CD4-positive, alpha-beta T cell treated with Interleukin-6 for 4 hours (primary cell): ENCODE measurements at regions not wholly inside any gene's neighbourhood (a gene's known extent, or its start where the extent isn't known, plus 50 kb on each side); places are given as distances from the start of the nearest gene placed in this dataset.
"Not testable (repeated sequence)": the region's sequence is repeated elsewhere in the genome, so short reads cannot be mapped to it uniquely, and the experiment has no call there.

ENCODE experiments used
- DNase-seq: peaks from one replicate; pipeline ENCODE4 v3.0.0-alpha.2; 2020; ENCODE audit warnings: mixed read lengths

GRCh38 chr21:28699596-28700259 is 292.9 kb downstream of the LTN1 start:
- no peak for DNase-seq

DNA sequence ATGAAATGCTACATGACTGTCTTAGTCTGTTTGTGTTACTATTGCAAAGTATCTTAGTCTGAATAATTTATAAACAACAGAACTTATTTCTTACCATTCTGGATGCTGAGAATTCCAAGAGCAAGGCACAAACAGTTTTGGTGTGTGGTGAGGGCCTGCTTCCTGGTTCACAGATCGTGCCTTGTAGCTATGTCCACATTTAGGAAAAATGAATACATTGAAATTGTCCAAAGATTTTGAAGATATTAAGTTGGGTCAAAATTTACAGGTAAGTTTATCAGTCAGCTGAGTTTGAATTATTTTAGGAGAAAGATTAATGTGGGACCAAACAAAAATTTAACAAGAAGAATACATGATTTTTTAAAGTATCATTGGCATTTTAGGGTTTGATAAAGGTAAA is 293.5 kb downstream of the LTN1 start:
- DNase-seq = no peak

GRCh38 chr21:28696844-28697410 is 295.8 kb downstream of the LTN1 start:
- DNase-seq = no peak

DNA sequence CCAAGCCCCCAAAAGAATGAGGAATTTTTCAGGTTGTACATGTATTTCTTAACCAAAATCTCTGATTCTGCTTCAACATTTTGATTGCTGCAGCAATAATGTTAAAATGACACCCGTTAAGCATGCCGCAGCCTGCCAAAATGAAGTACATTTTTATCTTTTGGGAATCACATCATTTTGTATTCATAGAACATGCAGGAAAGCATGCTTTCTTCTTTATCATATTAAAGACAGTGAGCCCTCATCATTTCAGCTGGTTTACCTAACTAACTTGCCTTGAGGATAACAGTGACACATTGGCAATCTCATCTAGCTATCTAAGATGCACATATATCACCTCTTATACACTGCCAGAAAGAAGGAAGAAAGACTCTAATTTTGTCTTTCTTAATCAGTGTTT is 299.2 kb downstream of the LTN1 start:
- no peak for DNase-seq

GRCh38 chr21:28690196-28690595 is 302.5 kb downstream of the LTN1 start:
- DNase-seq = no peak

GRCh38 chr21:28688381-28688780 is 304.3 kb downstream of the LTN1 start:
- DNase-seq = no peak

DNA sequence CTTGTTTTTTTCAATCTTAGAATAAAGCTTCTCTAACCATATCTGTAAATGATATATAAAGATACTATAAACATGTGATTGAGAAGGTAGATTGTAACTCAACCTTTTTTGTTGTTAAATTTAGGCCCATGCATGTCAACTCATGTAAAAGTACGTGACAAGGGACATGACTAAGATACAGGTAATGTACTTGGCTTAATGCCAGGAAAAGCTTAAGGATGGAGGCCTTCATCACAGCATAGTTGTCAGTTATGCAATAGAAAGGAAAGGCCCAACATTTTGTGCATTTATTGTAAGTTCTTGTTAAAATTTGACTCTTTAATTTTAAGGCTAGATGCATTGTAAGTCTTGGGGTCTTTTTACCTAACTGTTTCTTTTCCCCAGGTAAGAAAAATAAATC is 305.1 kb downstream of the LTN1 start:
- no peak for DNase-seq

GRCh38 chr21:28683982-28684752 is 308.5 kb downstream of the LTN1 start:
- DNase-seq = no peak

DNA sequence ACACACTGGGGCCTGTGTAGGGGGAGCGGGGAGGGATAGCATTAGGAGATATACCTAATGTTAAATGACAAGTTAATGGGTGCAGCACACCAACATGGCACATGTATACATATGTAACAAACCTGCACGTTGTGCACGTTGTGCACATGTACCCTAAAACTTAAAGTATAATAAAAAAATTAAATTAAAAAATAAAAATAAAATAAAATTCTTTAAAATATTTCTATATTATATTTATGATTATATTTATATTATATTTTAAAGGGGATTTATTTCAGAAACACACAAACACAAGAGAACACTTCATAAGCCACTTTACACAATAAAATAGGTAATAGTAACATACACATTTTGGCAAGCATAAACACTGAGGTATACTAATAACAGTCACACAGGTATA is 309.8 kb downstream of the LTN1 start:
- not testable (repeated sequence) for DNase-seq

DNA sequence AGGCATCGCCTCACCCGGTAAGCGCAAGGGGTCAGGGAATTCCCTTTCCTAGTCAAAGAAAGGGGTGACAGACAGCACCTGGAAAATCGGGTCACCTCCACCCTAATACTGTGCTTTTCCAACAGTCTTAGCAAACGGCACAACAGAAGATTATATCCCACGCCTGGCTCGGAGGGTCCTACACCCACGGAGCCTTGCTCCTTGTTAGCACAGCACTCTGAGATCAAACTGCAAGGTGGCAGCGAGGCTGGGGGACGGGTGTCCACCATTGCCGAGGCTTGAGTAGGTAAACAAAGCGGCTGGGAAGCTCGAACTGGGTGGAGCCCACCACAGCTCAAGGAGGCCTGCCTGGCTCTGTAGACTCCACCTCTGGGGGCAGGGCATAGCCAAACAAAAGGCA is 315.6 kb downstream of the LTN1 start:
- not testable (repeated sequence) for DNase-seq

DNA sequence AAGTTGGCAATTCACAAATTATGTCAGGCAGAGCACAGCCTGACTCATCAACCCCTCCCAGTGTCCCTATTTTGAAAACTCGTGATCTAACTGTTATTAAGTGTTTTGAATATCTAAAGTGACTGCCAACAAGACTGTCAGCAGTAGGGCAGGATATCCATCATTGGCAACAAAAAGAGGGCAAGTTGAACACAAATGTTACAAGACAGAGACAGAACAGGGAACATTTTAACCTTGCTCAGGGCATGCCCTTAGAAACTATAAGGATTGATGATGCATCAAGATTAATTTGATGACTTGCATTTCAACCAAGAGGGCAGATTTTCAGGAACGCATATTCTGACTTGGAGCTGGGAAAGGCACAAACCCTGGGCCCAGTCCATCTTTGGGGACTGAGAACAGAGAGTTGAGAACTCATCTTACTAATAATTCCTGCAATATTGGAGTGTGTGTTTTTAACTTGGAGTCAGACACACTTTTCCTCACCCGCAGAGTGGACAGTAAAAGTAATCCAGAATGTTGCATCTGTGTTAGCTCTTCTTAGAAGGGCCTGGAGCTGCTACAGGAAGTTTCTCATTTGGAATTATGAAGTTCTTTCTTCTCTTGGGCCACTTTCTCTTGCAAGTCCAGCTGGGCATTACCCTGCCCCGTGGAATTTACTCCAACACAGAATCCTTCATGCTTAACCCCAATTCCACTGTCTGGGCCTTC is 317.2 kb downstream of the LTN1 start:
- DNase-seq = no peak

DNA sequence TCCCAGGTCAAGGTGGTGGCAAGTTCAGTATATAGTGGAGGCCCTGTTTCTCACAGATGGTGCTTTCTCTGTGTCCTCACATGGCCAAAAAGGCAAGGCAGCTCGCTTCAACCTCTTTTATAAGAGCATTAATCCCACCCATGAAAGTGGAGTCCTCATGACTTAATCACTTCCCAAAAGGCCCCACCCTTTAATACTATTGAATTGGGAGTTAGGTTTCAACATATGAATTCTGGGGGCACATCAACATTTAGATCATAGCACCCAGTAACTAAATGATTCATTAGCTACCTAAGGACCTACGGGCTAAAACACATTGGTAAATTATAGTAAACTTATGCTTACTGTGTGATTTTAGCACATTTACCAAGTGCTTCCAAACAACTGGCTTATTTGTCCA is 317.9 kb downstream of the LTN1 start:
- DNase-seq = no peak

GRCh38 chr21:28671549-28672195 is 321.0 kb downstream of the LTN1 start:
- DNase-seq = no peak

DNA sequence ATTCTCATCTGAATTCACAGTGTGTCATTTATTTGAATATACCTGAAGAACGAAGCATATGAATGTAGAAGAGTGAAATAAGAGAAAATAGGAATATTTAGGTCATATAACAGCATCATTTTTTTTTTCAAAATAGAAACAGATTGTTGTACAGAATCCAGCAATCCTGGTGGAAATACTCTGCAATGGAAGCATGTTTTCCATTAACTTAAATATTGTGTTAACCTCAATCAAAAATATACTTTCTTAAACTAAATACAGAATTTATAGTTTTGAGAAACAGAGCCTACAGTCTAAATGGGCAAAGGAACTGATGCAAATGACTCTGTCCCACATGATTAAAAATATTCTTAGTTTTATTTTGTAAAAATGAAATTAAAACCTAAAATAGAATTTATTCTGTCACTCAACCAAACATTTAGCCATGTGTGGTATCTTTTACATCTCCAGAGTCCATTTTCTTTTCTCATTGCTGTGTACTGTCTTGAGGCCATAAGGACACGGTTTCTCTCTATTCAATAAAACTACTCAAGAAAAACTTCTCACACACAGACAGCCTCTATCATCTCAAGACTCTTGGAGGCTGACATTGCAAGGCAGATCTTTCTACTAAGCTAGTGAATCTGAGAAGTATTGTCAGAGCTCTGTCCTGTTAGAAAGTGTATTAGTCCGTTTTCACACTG is 322.6 kb downstream of the LTN1 start:
- no peak for DNase-seq

DNA sequence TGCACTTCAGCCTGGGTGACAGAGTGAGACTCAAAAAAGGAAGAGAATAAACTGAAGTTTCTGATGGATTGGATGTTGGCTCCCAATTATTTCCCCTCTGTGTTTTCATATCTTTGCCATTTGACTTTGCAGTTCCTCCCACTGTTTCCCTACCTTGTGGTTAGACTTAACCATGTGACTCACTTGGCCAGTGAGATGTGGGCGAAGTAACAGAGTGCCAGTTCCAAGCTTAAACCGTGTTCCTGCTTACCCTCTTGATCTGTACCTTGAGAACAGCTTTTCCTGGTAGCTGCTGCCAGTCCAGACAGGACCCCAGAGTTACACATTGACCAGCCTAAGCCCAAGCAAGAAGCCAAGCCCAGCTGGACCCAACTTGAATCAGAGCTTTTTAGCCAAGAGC is 323.4 kb downstream of the LTN1 start:
- DNase-seq = no peak

- DNase-seq = no peak
Measured at GRCh38 chr21:28663754-28664153, 328.9 kb downstream of the LTN1 start.

- DNase-seq = no peak
Measured at GRCh38 chr21:28663111-28663693, 329.5 kb downstream of the LTN1 start.

DNA sequence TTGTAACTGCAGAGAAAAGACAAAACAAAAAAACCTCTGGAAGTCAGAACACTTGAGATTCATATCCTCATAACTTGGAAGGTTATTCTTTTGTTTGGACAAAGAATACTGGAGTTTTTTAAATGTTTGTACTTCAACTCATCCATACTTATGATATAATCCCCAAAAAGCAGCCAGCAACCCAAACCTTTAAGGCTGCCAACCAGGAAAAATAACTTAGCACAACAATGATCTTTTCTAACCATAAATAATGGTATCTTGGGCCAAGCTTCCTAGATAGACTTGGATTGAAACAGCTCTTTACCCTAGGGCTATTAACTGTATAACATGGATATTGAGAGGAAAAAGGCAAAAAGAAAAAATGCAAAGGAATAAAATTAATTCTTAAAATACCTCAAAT is 335.1 kb downstream of the LTN1 start:
- DNase-seq = no peak

GRCh38 chr21:28655471-28655870 is 337.2 kb downstream of the LTN1 start:
- no peak for DNase-seq

DNA sequence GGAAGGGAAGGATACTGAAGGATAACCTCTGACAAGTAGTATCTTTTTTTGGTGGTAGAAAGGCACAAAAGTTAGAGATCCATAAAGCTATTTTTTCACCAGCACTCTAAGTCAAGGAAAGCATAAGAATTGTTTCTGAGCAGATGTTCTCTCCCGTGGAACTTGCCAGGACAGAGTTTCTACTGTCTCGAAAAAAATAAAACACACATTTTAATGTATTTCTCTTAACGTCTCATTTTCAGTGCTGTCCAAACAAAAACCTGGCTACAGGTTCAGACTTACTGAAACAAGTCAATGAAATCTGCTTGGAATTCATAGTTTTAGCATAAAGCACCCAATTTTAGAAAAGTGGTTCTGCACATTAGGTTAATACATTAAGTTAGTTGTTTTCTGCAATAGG is 338.3 kb downstream of the LTN1 start:
- no peak for DNase-seq

DNA sequence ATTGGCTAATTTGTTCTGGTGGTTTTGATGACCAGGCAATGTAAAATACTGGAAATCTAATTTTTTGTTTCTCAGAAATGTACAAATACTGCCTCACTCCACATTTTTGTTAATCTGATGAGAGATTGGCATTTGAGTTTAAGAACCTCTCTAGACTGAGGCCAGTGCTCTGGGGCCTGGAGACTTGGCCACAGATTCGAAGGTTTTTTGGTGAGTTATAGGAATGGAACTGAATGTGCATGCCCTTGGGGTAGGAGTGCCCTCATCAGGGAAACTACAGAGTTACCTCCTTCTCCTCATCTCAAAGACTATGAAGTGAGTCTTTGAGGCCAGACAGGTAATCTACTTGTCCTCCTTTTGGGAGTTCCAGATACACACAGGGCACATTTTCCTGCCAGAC is 347.9 kb downstream of the LTN1 start:
- DNase-seq = no peak

DNA sequence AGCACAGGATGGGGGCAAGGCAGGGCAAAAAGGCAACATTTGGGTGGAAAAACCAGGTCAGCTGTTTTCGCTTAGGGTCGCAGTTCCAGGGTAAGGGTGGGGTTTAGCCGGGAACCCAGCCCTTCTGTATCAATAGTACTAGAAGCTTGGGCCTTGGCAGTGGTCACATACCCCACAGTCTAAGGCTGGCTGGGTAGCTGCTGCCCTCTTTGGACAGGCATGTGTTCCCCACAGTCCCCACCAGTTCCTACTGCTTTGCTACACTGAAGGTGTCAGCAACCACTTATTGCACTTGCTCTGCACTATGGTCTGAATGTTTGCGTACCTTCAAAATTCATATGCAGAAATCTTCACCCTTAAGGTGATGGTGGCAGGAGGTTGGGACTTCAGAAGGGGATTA is 349.8 kb downstream of the LTN1 start:
- DNase-seq = no peak
